ENCODE measurements at regions not wholly inside any gene's neighbourhood (a gene's known extent, or its start where the extent isn't known, plus 50 kb on each side); places are given as distances from the start of the nearest gene placed in this dataset.

- DNase-seq (ENCODE audit: low read depth, low spot score) = no peak
These were observed 150.2 kb upstream of the CBLB start for GRCh38 chr3:106018929-106019550.

- DNase-seq (ENCODE audit: low read depth, low spot score) = no peak
These were observed 154.1 kb upstream of the CBLB start for GRCh38 chr3:106022913-106023312.

GRCh38 chr3:106025151-106025722 lies 156.4 kb upstream of the CBLB start:
- DNase-seq (ENCODE audit: low read depth, low spot score) = no peak

- DNase-seq (ENCODE audit: low read depth, low spot score) = no peak
These were observed 161.3 kb upstream of the CBLB start for GRCh38 chr3:106029954-106030626.

GRCh38 chr3:106030627-106030963 lies 161.8 kb upstream of the CBLB start:
- DNase-seq (ENCODE audit: low read depth, low spot score) = no peak

GRCh38 chr3:106032479-106032878 lies 163.7 kb upstream of the CBLB start:
- no peak for DNase-seq (ENCODE audit: low read depth, low spot score)

GRCh38 chr3:106033654-106034053 lies 164.8 kb upstream of the CBLB start:
- no peak for DNase-seq (ENCODE audit: low read depth, low spot score)

- DNase-seq (ENCODE audit: low read depth, low spot score) = no peak
These were observed 165.5 kb upstream of the CBLB start for GRCh38 chr3:106034313-106034712.

GRCh38 chr3:106035619-106036018 lies 166.8 kb upstream of the CBLB start:
- no peak for DNase-seq (ENCODE audit: low read depth, low spot score)

GRCh38 chr3:106036696-106037095 lies 167.9 kb upstream of the CBLB start:
- no peak for DNase-seq (ENCODE audit: low read depth, low spot score)

- DNase-seq (ENCODE audit: low read depth, low spot score) = no peak
These were observed 178.4 kb upstream of the CBLB start for GRCh38 chr3:106047221-106047620.

GRCh38 chr3:106048946-106049481 lies 180.2 kb upstream of the CBLB start:
- no peak for DNase-seq (ENCODE audit: low read depth, low spot score)

GRCh38 chr3:106049821-106050220 lies 181.0 kb upstream of the CBLB start:
- no peak for DNase-seq (ENCODE audit: low read depth, low spot score)

- DNase-seq (ENCODE audit: low read depth, low spot score) = no peak
These were observed 188.1 kb upstream of the CBLB start for GRCh38 chr3:106056931-106057330.

GRCh38 chr3:106058475-106058874 lies 189.7 kb upstream of the CBLB start:
- DNase-seq (ENCODE audit: low read depth, low spot score) = no peak

GRCh38 chr3:106059953-106060517 lies 191.2 kb upstream of the CBLB start:
- no peak for DNase-seq (ENCODE audit: low read depth, low spot score)

- DNase-seq (ENCODE audit: low read depth, low spot score) = no peak
These were observed 195.1 kb upstream of the CBLB start for GRCh38 chr3:106063909-106064308.

GRCh38 chr3:106065831-106066230 lies 197.0 kb upstream of the CBLB start:
- DNase-seq (ENCODE audit: low read depth, low spot score) = no peak

GRCh38 chr3:106067711-106068110 lies 198.9 kb upstream of the CBLB start:
- no peak for DNase-seq (ENCODE audit: low read depth, low spot score)

GRCh38 chr3:106068381-106068780 lies 199.6 kb upstream of the CBLB start:
- DNase-seq (ENCODE audit: low read depth, low spot score) = no peak

GRCh38 chr3:106068795-106069194 lies 200.0 kb upstream of the CBLB start:
- no peak for DNase-seq (ENCODE audit: low read depth, low spot score)

GRCh38 chr3:106070187-106070586 lies 201.4 kb upstream of the CBLB start:
- no peak for DNase-seq (ENCODE audit: low read depth, low spot score)

GRCh38 chr3:106071306-106071705 lies 202.5 kb upstream of the CBLB start:
- DNase-seq (ENCODE audit: low read depth, low spot score) = no peak

Data from smooth muscle cell of the brain vasculature (primary cell).